Osteoblast (primary cell): ENCODE measurements at regions not wholly inside any gene's neighbourhood (a gene's known extent, or its start where the extent isn't known, plus 50 kb on each side); places are given as distances from the start of the nearest gene placed in this dataset.

Experiments
- DNase-seq: peaks from one replicate; pipeline ENCODE4 v3.0.0; 2011; ENCODE audit warnings: low spot score, mixed read lengths; ENCODE audit not compliant: insufficient read length; ENCODE audit errors: missing footprints
- H2AFZ ChIP-seq: 2 replicates; pipeline ENCODE4 v1.6.0; 2011; ENCODE audit warnings: mild to moderate bottlenecking, low read length
- H3K27ac ChIP-seq: 2 replicates; pipeline ENCODE4 v1.5.1; 2011; ENCODE audit warnings: mild to moderate bottlenecking, low read depth, low read length, moderate library complexity
- H3K27me3 ChIP-seq: 2 replicates; pipeline ENCODE4 v1.6.0; 2012; ENCODE audit warnings: mild to moderate bottlenecking, control low read depth, inconsistent platforms, low read length, moderate library complexity; ENCODE audit not compliant: insufficient read depth
- H3K36me3 ChIP-seq: 2 replicates; pipeline ENCODE4 v1.5.1; 2011; ENCODE audit warnings: mild to moderate bottlenecking, low read length, control low read depth, moderate library complexity; ENCODE audit not compliant: insufficient read depth
- H3K4me1 ChIP-seq: 2 replicates; pipeline ENCODE4 v1.5.1; 2011; ENCODE audit warnings: mild to moderate bottlenecking, low read length, control low read depth, moderate library complexity; ENCODE audit not compliant: insufficient read depth
- H3K4me2 ChIP-seq: 2 replicates; pipeline ENCODE4 v1.6.0; 2011; ENCODE audit warnings: mild to moderate bottlenecking, low read length; ENCODE audit not compliant: insufficient read depth
- H3K4me3 ChIP-seq: fragments of 200-600 bp; sonication (generic); 3 replicates; pipeline ENCODE4 v1.5.1; 2012; ENCODE audit warnings: mild to moderate bottlenecking, low read length, inconsistent platforms; ENCODE audit not compliant: insufficient read depth
- H3K79me2 ChIP-seq: 2 replicates; pipeline ENCODE4 v1.6.0; 2012; ENCODE audit warnings: mild to moderate bottlenecking, low read length, control low read depth, inconsistent platforms; ENCODE audit not compliant: insufficient read depth
- H3K9me3 ChIP-seq: 2 replicates; pipeline ENCODE4 v1.5.1; 2011; ENCODE audit warnings: low read depth, low read length, control low read depth
- H4K20me1 ChIP-seq: 2 replicates; pipeline ENCODE4 v1.6.0; 2012; ENCODE audit warnings: mild to moderate bottlenecking, low read length, control low read depth; ENCODE audit not compliant: insufficient read depth
- CTCF ChIP-seq: IDR thresholded peaks from 2 replicates; pipeline ENCODE4 v1.5.1; 2011; ENCODE audit warnings: mild to moderate bottlenecking, low read depth, low read length, moderate library complexity; ENCODE audit errors: extremely low read depth

GRCh38 chr16:31713945-31714902 is 159.4 kb upstream of the ZNF267 start:
- H3K4me3 ChIP-seq, result peak overlapping the region; percentile 99
- peak; percentile 71 for DNase-seq
- H2AFZ ChIP-seq, result peak overlapping the region; percentile 97
- peak overlapping the region; percentile 93 for H3K27ac ChIP-seq
- H3K4me2 ChIP-seq, result peak overlapping the region; percentile 75
- H3K4me1 ChIP-seq, result peaks cover 11% of the 10 kb centered on the region
- peaks cover 23% of the 10 kb centered on the region for H4K20me1 ChIP-seq
- H3K9me3 ChIP-seq, result no peaks in the 10 kb centered on the region
- H3K27me3 ChIP-seq, result no peaks in the 10 kb centered on the region
- TF ChIP-seq CTCF, result peak; percentile 38
- peaks cover 51% of the 10 kb centered on the region for H3K79me2 ChIP-seq
- peaks cover 7% of the 10 kb centered on the region for H3K36me3 ChIP-seq

GRCh38 chr16:31714903-31715504 is 158.6 kb upstream of the ZNF267 start:
- Histone ChIP-seq H2AFZ (no peak overlapping the region), H3K4me2 (peak overlapping the region; percentile 75), H3K79me2 (peaks cover 58% of the 10 kb centered on the region), H3K36me3 (peaks cover 7% of the 10 kb centered on the region), H4K20me1 (peaks cover 23% of the 10 kb centered on the region), H3K27me3 (no peaks in the 10 kb centered on the region), H3K9me3 (no peaks in the 10 kb centered on the region), H3K4me1 (peaks cover 11% of the 10 kb centered on the region), H3K27ac (no peak overlapping the region), H3K4me3 (peak overlapping the region; percentile 6)
- peak; percentile 87 for DNase-seq
- TF ChIP-seq CTCF, result no peak

- no peak overlapping the region for H3K4me2 ChIP-seq
- no peaks in the 10 kb centered on the region for H3K9me3 ChIP-seq
- no peak overlapping the region for H3K4me3 ChIP-seq
- peaks cover 23% of the 10 kb centered on the region for H4K20me1 ChIP-seq
- no peaks in the 10 kb centered on the region for H3K27me3 ChIP-seq
- H3K27ac ChIP-seq, result no peak overlapping the region
- peak; percentile 37 for DNase-seq
- peaks cover 7% of the 10 kb centered on the region for H3K36me3 ChIP-seq
- peaks cover 11% of the 10 kb centered on the region for H3K4me1 ChIP-seq
- no peak overlapping the region for H2AFZ ChIP-seq
- TF ChIP-seq CTCF, result no peak
- H3K79me2 ChIP-seq, result peaks cover 62% of the 10 kb centered on the region
These were observed 157.7 kb upstream of the ZNF267 start for GRCh38 chr16:31715915-31716314.

GRCh38 chr16:31718998-31719397 is 154.6 kb upstream of the ZNF267 start:
- H3K9me3 ChIP-seq, result no peaks in the 10 kb centered on the region
- peaks cover 12% of the 10 kb centered on the region for H3K36me3 ChIP-seq
- no peak for DNase-seq
- H3K27me3 ChIP-seq, result no peaks in the 10 kb centered on the region
- peaks cover 23% of the 10 kb centered on the region for H4K20me1 ChIP-seq
- no peak overlapping the region for H3K4me3 ChIP-seq
- no peak overlapping the region for H3K4me2 ChIP-seq
- H2AFZ ChIP-seq, result no peak overlapping the region
- peaks cover 10% of the 10 kb centered on the region for H3K4me1 ChIP-seq
- H3K79me2 ChIP-seq, result peaks cover 61% of the 10 kb centered on the region
- TF ChIP-seq CTCF, result no peak
- no peak overlapping the region for H3K27ac ChIP-seq
